ENCODE measurements at regions not wholly inside any gene's neighbourhood (a gene's known extent, or its start where the extent isn't known, plus 50 kb on each side); places are given as distances from the start of the nearest gene placed in this dataset.

GRCh38 chr10:62548686-62549085 lies 174.5 kb downstream of the ZNF365 start:
- Histone ChIP-seq H3K79me2 (ENCODE audit: low read length) (no peaks in the 10 kb centered on the region), H3K9ac (ENCODE audit: low read length) (no peak overlapping the region), H3K36me3 (replicated peaks; ENCODE audit: low read depth, low read length) (no peaks in the 10 kb centered on the region), H2AFZ (ENCODE audit: low read depth, low read length) (no peak overlapping the region), H3K27me3 (ENCODE audit: low read depth, low read length) (no peaks in the 10 kb centered on the region), H3K4me3 (ENCODE audit: low read length) (no peak overlapping the region), H3K4me1 (ENCODE audit: low read length) (no peaks in the 10 kb centered on the region), H3K27ac (ENCODE audit: low read length) (no peak overlapping the region), H3K9me3 (ENCODE audit: insufficient read depth, low read length) (no peaks in the 10 kb centered on the region), H3K4me2 (ENCODE audit: low read length) (no peak overlapping the region), H4K20me1 (ENCODE audit: insufficient read depth, low read length) (no peaks in the 10 kb centered on the region)
- TF ChIP-seq CTCF (IDR thresholded peaks at IDR 0.05; ENCODE audit: low read depth, low read length) (no peak), EZH2phosphoT487 (IDR thresholded peaks at IDR 0.05; ENCODE audit: low read depth) (no peak)

DNA sequence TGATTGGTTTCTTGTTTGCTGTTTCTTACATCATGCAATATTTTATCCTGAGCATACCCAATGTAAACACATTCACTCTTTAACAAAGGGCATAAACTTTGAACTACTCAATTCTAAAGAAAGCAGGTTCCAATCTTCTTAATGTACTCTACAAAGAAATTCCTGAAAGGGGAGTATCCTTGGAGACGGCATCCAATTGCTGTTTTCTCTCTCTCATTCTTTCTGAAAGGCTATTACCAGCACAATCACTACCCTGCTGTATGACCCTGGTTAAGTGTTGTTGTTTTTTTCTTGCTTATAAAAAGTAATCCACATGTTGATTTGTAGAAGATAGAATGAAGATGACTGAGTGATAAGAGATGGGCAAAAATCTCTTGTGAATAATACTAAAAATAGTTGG lies 176.0 kb downstream of the ZNF365 start:
- no peak overlapping the region for H3K27ac ChIP-seq (ENCODE audit: low read length)
- H2AFZ ChIP-seq (ENCODE audit: low read depth, low read length), result no peak overlapping the region
- H3K79me2 ChIP-seq (ENCODE audit: low read length), result no peaks in the 10 kb centered on the region
- no peak overlapping the region for H3K9ac ChIP-seq (ENCODE audit: low read length)
- no peaks in the 10 kb centered on the region for H3K4me1 ChIP-seq (ENCODE audit: low read length)
- H3K4me2 ChIP-seq (ENCODE audit: low read length), result no peak overlapping the region
- TF ChIP-seq CTCF (IDR thresholded peaks at IDR 0.05; ENCODE audit: low read depth, low read length), result no peak
- no peaks in the 10 kb centered on the region for H3K36me3 ChIP-seq (replicated peaks; ENCODE audit: low read depth, low read length)
- no peaks in the 10 kb centered on the region for H4K20me1 ChIP-seq (ENCODE audit: insufficient read depth, low read length)
- H3K27me3 ChIP-seq (ENCODE audit: low read depth, low read length), result no peaks in the 10 kb centered on the region
- H3K4me3 ChIP-seq (ENCODE audit: low read length), result no peak overlapping the region
- no peaks in the 10 kb centered on the region for H3K9me3 ChIP-seq (ENCODE audit: insufficient read depth, low read length)

GRCh38 chr10:62554632-62555199 lies 180.5 kb downstream of the ZNF365 start:
- Histone ChIP-seq H3K27me3 (ENCODE audit: low read depth, low read length) (no peaks in the 10 kb centered on the region), H3K4me2 (ENCODE audit: low read length) (no peak overlapping the region), H3K36me3 (replicated peaks; ENCODE audit: low read depth, low read length) (no peaks in the 10 kb centered on the region), H3K4me1 (ENCODE audit: low read length) (no peaks in the 10 kb centered on the region), H3K9me3 (ENCODE audit: insufficient read depth, low read length) (no peaks in the 10 kb centered on the region), H3K4me3 (ENCODE audit: low read length) (no peak overlapping the region), H4K20me1 (ENCODE audit: insufficient read depth, low read length) (no peaks in the 10 kb centered on the region), H2AFZ (ENCODE audit: low read depth, low read length) (no peak overlapping the region), H3K27ac (ENCODE audit: low read length) (no peak overlapping the region), H3K9ac (ENCODE audit: low read length) (no peak overlapping the region), H3K79me2 (ENCODE audit: low read length) (no peaks in the 10 kb centered on the region)
- TF ChIP-seq EZH2phosphoT487 (IDR thresholded peaks at IDR 0.05; ENCODE audit: low read depth) (no peak), CTCF (IDR thresholded peaks at IDR 0.05; ENCODE audit: low read depth, low read length) (peak; percentile 54)

DNA sequence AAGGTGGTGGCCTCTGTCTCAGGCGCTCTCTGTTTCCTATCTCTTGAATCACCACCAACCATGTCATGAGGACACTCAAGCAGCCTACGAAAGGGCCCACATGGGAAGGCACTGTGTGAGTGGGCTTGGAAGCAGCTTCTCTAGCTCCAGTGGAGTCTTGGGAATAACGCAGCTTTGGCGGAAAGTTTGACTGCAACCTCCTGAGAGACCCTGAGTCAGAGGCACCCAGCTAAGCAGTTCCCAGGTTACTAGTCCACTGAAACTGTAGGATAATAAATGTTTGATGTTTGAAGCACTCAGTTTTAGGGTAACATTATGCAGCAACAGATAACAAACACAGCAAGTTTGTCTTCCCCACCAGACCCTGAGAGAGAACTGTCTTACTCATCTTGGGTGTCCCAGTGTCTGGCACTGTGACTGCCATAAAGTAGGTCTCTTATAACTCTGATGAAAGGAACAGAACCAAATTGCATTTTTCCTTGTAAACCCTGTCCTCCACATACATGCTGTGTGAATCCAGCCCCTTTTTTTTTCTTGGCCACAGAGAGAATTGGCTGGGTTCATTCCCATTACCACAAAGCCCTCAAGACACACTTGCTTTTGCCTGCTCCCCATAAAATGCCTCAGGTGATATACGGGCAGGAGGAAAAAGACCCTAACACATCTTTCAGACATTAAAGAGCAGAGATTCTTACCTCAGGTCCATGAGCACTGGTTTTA lies 185.5 kb downstream of the ZNF365 start:
- H3K27me3 ChIP-seq (ENCODE audit: low read depth, low read length), result no peaks in the 10 kb centered on the region
- H3K4me1 ChIP-seq (ENCODE audit: low read length), result peaks cover 6% of the 10 kb centered on the region
- no peak overlapping the region for H3K27ac ChIP-seq (ENCODE audit: low read length)
- no peaks in the 10 kb centered on the region for H3K36me3 ChIP-seq (replicated peaks; ENCODE audit: low read depth, low read length)
- no peaks in the 10 kb centered on the region for H3K79me2 ChIP-seq (ENCODE audit: low read length)
- H3K9ac ChIP-seq (ENCODE audit: low read length), result no peak overlapping the region
- no peaks in the 10 kb centered on the region for H3K9me3 ChIP-seq (ENCODE audit: insufficient read depth, low read length)
- H3K4me3 ChIP-seq (ENCODE audit: low read length), result no peak overlapping the region
- H2AFZ ChIP-seq (ENCODE audit: low read depth, low read length), result no peak overlapping the region
- H3K4me2 ChIP-seq (ENCODE audit: low read length), result no peak overlapping the region
- no peaks in the 10 kb centered on the region for H4K20me1 ChIP-seq (ENCODE audit: insufficient read depth, low read length)
- TF ChIP-seq EZH2phosphoT487 (IDR thresholded peaks at IDR 0.05; ENCODE audit: low read depth) (no peak), CTCF (IDR thresholded peaks at IDR 0.05; ENCODE audit: low read depth, low read length) (no peak)
